NT2/D1 (cell line): ENCODE measurements at regions not wholly inside any gene's neighbourhood (a gene's known extent, or its start where the extent isn't known, plus 50 kb on each side); places are given as distances from the start of the nearest gene placed in this dataset.

Source experiments
- DNase-seq: peaks from one replicate; pipeline ENCODE4 v3.0.0-alpha.2; 2011; ENCODE audit warnings: low read depth, low spot score
- H3K27me3 ChIP-seq: 2 replicates; pipeline ENCODE4 v1.6.0; 2011; ENCODE audit warnings: mild to moderate bottlenecking; ENCODE audit not compliant: insufficient read length, insufficient read depth
- H3K36me3 ChIP-seq: 2 replicates; pipeline ENCODE4 v1.6.1; 2011; ENCODE audit warnings: mild to moderate bottlenecking, low read length, mixed read lengths; ENCODE audit not compliant: insufficient read depth, insufficient read length
- H3K4me1 ChIP-seq: 2 replicates; pipeline ENCODE4 v1.5.1; 2011; ENCODE audit not compliant: insufficient read depth, insufficient read length
- H3K4me3 ChIP-seq: 2 replicates; pipeline ENCODE4 v1.5.1; 2011; ENCODE audit warnings: low read depth; ENCODE audit not compliant: insufficient read length
- H3K9ac ChIP-seq: 2 replicates; pipeline ENCODE4 v1.6.0; 2011; ENCODE audit warnings: low read depth; ENCODE audit not compliant: insufficient read length
- H3K9me3 ChIP-seq: 2 replicates; pipeline ENCODE4 v1.5.1; 2011; ENCODE audit warnings: mild to moderate bottlenecking, low read length; ENCODE audit not compliant: insufficient read depth
- SUZ12 ChIP-seq: IDR thresholded peaks from 2 replicates; pipeline ENCODE4 v1.6.1; 2011; ENCODE audit not compliant: insufficient read length, insufficient read depth; ENCODE audit errors: extremely low read depth
- YY1 ChIP-seq: IDR thresholded peaks from 2 replicates; pipeline ENCODE4 v1.6.1; 2011; ENCODE audit not compliant: insufficient read length, insufficient read depth
- ZNF274 ChIP-seq: IDR thresholded peaks from 2 replicates; pipeline ENCODE4 v1.6.1; 2011; ENCODE audit warnings: mild to moderate bottlenecking, low read depth, low read length

DNA sequence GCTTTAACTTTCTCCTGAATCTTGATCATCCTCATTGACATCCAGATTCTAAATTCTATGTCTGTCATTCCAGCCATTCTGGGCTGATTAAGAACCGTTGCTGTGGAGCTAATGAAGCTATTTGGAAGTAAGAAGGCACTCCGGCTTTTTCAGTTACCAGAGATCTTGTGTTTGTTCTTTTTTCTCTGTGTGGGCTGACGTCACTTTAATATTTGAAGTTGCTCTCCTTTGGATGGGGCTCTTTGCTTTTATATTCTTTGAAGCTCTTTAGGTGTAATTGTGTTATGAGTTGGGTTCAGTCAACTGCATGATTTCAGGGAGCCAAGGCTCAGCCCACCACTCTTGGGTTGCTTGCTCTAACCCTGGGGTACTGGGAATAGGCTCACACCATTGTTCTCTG, 460.6 kb downstream of the CDH8 start:
- H3K4me1 ChIP-seq = no peaks in the 10 kb centered on the region
- DNase-seq = no peak
- H3K36me3 ChIP-seq = no peaks in the 10 kb centered on the region
- no peaks in the 10 kb centered on the region for H3K27me3 ChIP-seq
- no peak overlapping the region for H3K4me3 ChIP-seq
- H3K9me3 ChIP-seq = no peaks in the 10 kb centered on the region
- TF ChIP-seq YY1 (no peak), ZNF274 (no peak), SUZ12 (no peak)
- H3K9ac ChIP-seq = no peak overlapping the region

DNA sequence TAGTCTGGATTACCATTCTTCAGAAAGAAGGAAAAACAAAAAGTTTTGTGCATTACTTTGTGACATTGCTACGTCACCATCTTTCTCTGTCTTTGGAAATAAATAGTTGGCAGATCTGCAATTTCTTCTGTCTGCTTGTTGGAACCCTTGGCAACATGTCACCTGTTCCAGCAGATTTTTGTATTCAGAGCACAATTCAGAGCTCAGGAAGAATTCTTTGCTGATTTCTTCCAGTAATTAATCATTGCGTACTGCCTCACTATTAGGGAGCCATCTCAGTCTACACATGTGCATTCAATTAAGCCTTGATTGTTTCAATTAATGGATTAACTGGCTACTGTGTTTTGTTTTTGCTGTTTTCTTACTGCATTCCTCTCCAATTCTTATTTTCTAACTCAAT, 467.2 kb downstream of the CDH8 start:
- H3K9ac ChIP-seq = no peak overlapping the region
- H3K4me1 ChIP-seq = no peaks in the 10 kb centered on the region
- no peaks in the 10 kb centered on the region for H3K27me3 ChIP-seq
- no peak overlapping the region for H3K4me3 ChIP-seq
- H3K36me3 ChIP-seq = no peaks in the 10 kb centered on the region
- H3K9me3 ChIP-seq = no peaks in the 10 kb centered on the region
- no peak for DNase-seq
- TF ChIP-seq YY1 (no peak), SUZ12 (no peak), ZNF274 (no peak)

DNA sequence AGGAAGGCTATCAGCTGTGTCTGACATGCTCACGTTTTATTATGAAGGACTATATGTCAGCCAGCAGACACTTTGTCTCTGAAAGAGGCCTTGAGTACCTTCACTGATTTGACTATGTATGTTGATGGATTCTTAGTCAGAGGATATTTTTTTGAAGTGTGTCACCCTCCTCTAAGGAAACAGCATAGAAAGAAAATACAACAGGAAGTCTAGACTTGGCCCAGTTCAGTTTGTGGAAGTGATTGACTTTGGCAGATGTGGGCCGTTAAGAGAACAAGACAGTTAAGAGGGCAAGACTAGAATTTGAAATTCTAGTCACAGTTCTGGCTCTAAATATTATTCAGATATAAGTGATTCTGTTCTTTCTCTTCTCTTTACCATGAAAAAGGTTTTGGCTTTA, 471.5 kb downstream of the CDH8 start:
- H3K4me3 ChIP-seq = no peak overlapping the region
- no peak for DNase-seq
- no peaks in the 10 kb centered on the region for H3K9me3 ChIP-seq
- TF ChIP-seq SUZ12 (no peak), ZNF274 (no peak), YY1 (no peak)
- no peak overlapping the region for H3K9ac ChIP-seq
- no peaks in the 10 kb centered on the region for H3K36me3 ChIP-seq
- no peaks in the 10 kb centered on the region for H3K27me3 ChIP-seq
- H3K4me1 ChIP-seq = no peaks in the 10 kb centered on the region

DNA sequence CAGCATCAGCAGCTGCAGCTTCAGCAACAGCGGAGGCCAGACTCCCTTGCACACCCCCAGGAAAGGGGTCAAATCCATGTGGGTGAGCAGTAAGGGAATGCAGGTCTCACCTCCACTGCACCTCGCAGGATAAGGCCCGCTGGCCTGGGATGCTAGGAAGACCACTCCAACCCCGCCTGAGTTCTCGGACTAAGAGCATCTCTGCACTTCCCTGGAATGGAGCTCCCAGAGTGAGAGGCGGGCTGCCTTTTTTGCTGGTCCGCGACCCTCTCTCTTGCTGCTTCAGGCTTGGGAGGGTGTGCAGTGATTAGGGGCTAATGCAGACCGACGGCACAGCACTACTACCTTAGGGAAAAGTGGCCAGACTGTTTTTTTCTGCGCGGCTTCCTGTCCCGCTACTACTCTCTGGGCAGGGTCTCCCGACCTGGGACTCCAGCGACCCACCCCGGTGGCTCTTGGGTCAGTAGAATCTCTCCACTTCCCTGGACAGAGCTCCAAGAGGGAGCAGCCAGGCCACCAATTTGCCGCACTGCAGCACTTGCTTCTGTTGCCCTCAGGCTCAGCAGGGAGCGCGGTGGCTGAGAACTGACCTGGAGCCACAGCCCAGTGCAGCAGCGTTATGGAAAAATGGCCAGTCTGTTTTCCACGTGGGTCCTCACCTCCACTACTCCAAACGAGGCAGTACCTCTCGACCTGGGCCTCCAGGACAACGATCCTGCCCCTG, 480.4 kb downstream of the CDH8 start:
- Histone ChIP-seq H3K4me3 (no peak overlapping the region), H3K27me3 (no peaks in the 10 kb centered on the region), H3K4me1 (no peaks in the 10 kb centered on the region), H3K36me3 (no peaks in the 10 kb centered on the region), H3K9me3 (no peaks in the 10 kb centered on the region), H3K9ac (no peak overlapping the region)
- TF ChIP-seq YY1 = no peak
- no peak for TF ChIP-seq ZNF274
- no peak for TF ChIP-seq SUZ12
- DNase-seq = no peak

DNA sequence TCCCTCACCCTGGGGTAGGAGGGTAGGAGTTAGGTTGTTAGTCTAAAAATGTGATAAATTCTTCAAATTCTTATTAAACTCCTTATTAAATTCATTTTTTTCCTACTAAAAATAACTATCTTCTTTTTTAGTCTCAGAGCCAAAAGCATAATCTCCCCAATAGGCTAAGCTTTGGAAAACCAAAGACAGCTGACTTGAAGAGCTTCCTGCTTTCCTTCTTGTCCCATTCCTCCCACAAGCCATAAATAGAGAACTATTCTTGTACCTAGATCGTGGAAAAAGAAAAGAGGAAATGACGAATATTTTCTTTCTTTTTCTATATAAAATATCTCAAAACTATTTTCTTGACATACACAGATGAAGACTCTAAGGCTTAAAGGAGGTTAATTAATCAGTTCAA, 486.9 kb downstream of the CDH8 start:
- no peaks in the 10 kb centered on the region for H3K4me1 ChIP-seq
- H3K9me3 ChIP-seq = no peaks in the 10 kb centered on the region
- H3K4me3 ChIP-seq = no peak overlapping the region
- no peaks in the 10 kb centered on the region for H3K27me3 ChIP-seq
- H3K36me3 ChIP-seq = no peaks in the 10 kb centered on the region
- TF ChIP-seq ZNF274 (no peak), SUZ12 (no peak), YY1 (no peak)
- no peak overlapping the region for H3K9ac ChIP-seq
- no peak for DNase-seq

DNA sequence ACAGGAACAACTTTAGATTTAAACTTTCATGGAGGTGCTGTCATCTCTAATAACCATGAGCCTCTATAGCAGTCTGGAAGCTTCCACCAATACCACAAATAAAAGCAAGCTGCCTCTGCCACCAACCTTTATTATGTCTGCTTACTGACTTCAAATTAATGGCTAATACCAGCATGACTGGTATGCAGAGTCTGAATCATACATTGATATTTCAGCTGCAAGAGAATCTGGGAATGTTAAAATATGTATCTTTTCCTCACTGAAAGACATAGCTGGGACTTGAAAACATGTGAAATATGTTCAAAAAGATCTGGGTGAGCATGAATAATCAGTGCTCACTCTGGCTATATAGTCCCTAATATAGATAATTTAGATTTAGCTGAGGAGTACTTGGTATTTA, 488.6 kb downstream of the CDH8 start:
- Histone ChIP-seq H3K9me3 (no peaks in the 10 kb centered on the region), H3K36me3 (no peaks in the 10 kb centered on the region), H3K4me3 (no peak overlapping the region), H3K27me3 (no peaks in the 10 kb centered on the region), H3K4me1 (no peaks in the 10 kb centered on the region), H3K9ac (no peak overlapping the region)
- TF ChIP-seq ZNF274 (no peak), SUZ12 (no peak), YY1 (no peak)
- DNase-seq = no peak

DNA sequence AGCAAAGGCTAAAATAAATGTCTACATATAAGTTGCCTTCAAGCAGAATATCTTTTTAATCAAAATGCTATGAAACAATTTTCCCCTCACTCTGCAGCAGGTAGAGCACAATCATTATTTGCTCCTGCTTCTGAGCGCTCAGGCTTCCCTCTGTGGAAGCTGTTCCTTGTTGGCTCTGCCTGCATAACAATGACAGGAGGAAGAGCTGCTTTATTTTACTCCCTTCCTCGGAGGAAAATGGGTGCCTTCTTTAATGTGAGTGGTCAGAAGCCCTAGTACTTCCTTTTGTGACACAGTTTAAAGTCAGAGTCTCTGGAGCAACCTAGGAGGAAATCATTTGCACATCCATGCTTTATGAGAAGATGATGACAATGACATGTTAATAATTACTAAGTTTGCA, 492.1 kb downstream of the CDH8 start:
- Histone ChIP-seq H3K4me1 (no peaks in the 10 kb centered on the region), H3K9ac (no peak overlapping the region), H3K36me3 (no peaks in the 10 kb centered on the region), H3K4me3 (no peak overlapping the region), H3K27me3 (no peaks in the 10 kb centered on the region), H3K9me3 (no peaks in the 10 kb centered on the region)
- DNase-seq = no peak
- no peak for TF ChIP-seq YY1
- TF ChIP-seq ZNF274 = no peak
- TF ChIP-seq SUZ12 = no peak
